Endothelial cell of umbilical vein (primary cell): ENCODE measurements at regions not wholly inside any gene's neighbourhood (a gene's known extent, or its start where the extent isn't known, plus 50 kb on each side); places are given as distances from the start of the nearest gene placed in this dataset.

Source experiments
- BruUV-seq: library from RNA; stranded (reverse); fragments of 400-500 nt; replicated peaks from 2 replicates; lab custom pipeline; 2021; lab: Mats Ljungman, UMichigan
- CTCF ChIA-PET: fragments of 300-600, 350-600 bp; sonication (Branson Sonifier 250); formaldehyde crosslinking; loops from one replicate; lab custom pipeline; 2021; ENCODE audit warnings: antibody characterized with exemption, inconsistent platforms; lab: Charles Lee
- POLR2A ChIA-PET: fragments of 300-600, 350-600 bp; sonication (Branson Sonifier 250); formaldehyde crosslinking; loops from one replicate; lab custom pipeline; 2021; ENCODE audit warnings: antibody characterized with exemption, inconsistent platforms; lab: Charles Lee
- DNase-seq: peaks from one replicate; pipeline ENCODE4 v3.0.0-alpha.2; 2011; ENCODE audit warnings: low read depth, low spot score
- FAIRE-seq: peaks from 2 replicates; lab custom pipeline; 2011; peaks lifted over from hg19 to GRCh38; lab: Jason Lieb, UNC
- H2AFZ ChIP-seq: 2 replicates; pipeline ENCODE4 v1.6.0; 2012; ENCODE audit warnings: low read depth, low read length, control low read depth, inconsistent platforms
- H3K27ac ChIP-seq: 2 replicates; pipeline ENCODE4 v1.5.1; 2011; ENCODE audit warnings: low read depth, mild to moderate bottlenecking, control low read depth, low read length, moderate library complexity; ENCODE audit not compliant: insufficient read depth
- H3K27me3 ChIP-seq, 2 experiments: 2 replicates each; pipeline versions ENCODE4 v1.6.0 to v1.6.1; 2011; ENCODE audit warnings: low read length in 2 of 2, mixed read lengths in 1 of 2; ENCODE audit not compliant: control insufficient read depth in 2 of 2, insufficient read depth in 2 of 2
- H3K36me3 ChIP-seq, 2 experiments: 2 replicates in 1 of 2; 3 replicates in 1 of 2; pipeline ENCODE4 v1.5.1; 2011; ENCODE audit warnings: low read length in 2 of 2, mild to moderate bottlenecking in 1 of 2, moderate library complexity in 1 of 2; ENCODE audit not compliant: control insufficient read depth in 2 of 2, insufficient read depth in 2 of 2; ENCODE audit errors: extremely low read depth in 1 of 2
- H3K4me1 ChIP-seq: 3 replicates; pipeline ENCODE4 v1.5.1; 2011; ENCODE audit warnings: mild to moderate bottlenecking, low read length; ENCODE audit not compliant: control insufficient read depth, insufficient read depth; ENCODE audit errors: extremely low read depth
- H3K4me2 ChIP-seq: 2 replicates; pipeline ENCODE4 v1.6.1; 2011; ENCODE audit warnings: low read length, control low read depth, mixed read lengths; ENCODE audit not compliant: insufficient read depth
- H3K4me3 ChIP-seq, 3 experiments: fragments of 200-600 bp in 1 of 3; sonication (generic), shearing (Covaris generic) in 1 of 3; replicated peaks in 1 of 3; 2 replicates each; pipeline ENCODE4 v1.5.1; 2011 to 2016; ENCODE audit warnings: control low read depth in 3 of 3, low read length in 3 of 3, mild to moderate bottlenecking in 2 of 3, inconsistent platforms in 1 of 3, low read depth in 1 of 3, moderate library complexity in 1 of 3; ENCODE audit not compliant: insufficient read depth in 1 of 3
- H3K79me2 ChIP-seq: 2 replicates; pipeline ENCODE4 v1.6.0; 2012; ENCODE audit warnings: low read length, inconsistent platforms; ENCODE audit not compliant: control insufficient read depth, insufficient read depth
- H3K9ac ChIP-seq: replicated peaks from 2 replicates; pipeline ENCODE3; 2011; ENCODE audit warnings: low read length, control low read depth; ENCODE audit not compliant: insufficient read depth; ENCODE audit errors: extremely low read depth
- H3K9me1 ChIP-seq: replicated peaks from 3 replicates; pipeline ENCODE4 v1.6.0; 2011; ENCODE audit warnings: mild to moderate bottlenecking, low read length; ENCODE audit not compliant: control insufficient read depth, insufficient read depth; ENCODE audit errors: extremely low read depth
- H3K9me3 ChIP-seq: replicated peaks from 2 replicates; pipeline ENCODE4 v1.5.1; 2012; ENCODE audit warnings: low read length, inconsistent platforms; ENCODE audit not compliant: control insufficient read depth, insufficient read depth
- H4K20me1 ChIP-seq: replicated peaks from 2 replicates; pipeline ENCODE3; 2011; ENCODE audit warnings: mild to moderate bottlenecking, low read length; ENCODE audit not compliant: control insufficient read depth, insufficient read depth; ENCODE audit errors: extremely low read depth
- CTCF ChIP-seq, 2 donors: IDR thresholded peaks; 1 replicate in 1 of 2; 2 replicates in 1 of 2; pipeline ENCODE4 v1.5.1; 2011; ENCODE audit warnings: low read length in 2 of 2, mild to moderate bottlenecking in 2 of 2, moderate library complexity in 2 of 2, control low read depth in 1 of 2, inconsistent platforms in 1 of 2, low read depth in 1 of 2; ENCODE audit not compliant: insufficient read depth in 1 of 2; ENCODE audit errors: extremely low read depth in 1 of 2
- EZH2 ChIP-seq: IDR thresholded peaks from 2 replicates; pipeline ENCODE4 v1.6.1; 2012; ENCODE audit warnings: borderline replicate concordance, low read depth, mild to moderate bottlenecking, moderate library complexity, low read length, inconsistent platforms; ENCODE audit not compliant: severe bottlenecking
- FOS ChIP-seq: IDR thresholded peaks from 2 replicates; pipeline ENCODE4 v1.6.1; 2011; ENCODE audit warnings: mild to moderate bottlenecking, low read length, moderate library complexity, borderline replicate concordance; ENCODE audit not compliant: insufficient read depth
- GATA2 ChIP-seq: IDR thresholded peaks from 2 replicates; pipeline ENCODE4 v1.7.0; 2011; ENCODE audit warnings: low read depth, mild to moderate bottlenecking, moderate library complexity, mixed read lengths, low read length; ENCODE audit not compliant: insufficient read length, insufficient read depth
- JUN ChIP-seq: IDR thresholded peaks from 2 replicates; pipeline ENCODE4 v1.6.1; 2011; ENCODE audit warnings: borderline replicate concordance, low read depth; ENCODE audit not compliant: insufficient read length, insufficient read depth
- MYC ChIP-seq: IDR thresholded peaks from one replicate; pipeline ENCODE4 v1.6.1; 2011; ENCODE audit warnings: mild to moderate bottlenecking, low read depth, low read length
- POLR2A ChIP-seq: IDR thresholded peaks from 2 replicates; pipeline ENCODE4 v1.6.1; 2012; ENCODE audit warnings: low read depth, mild to moderate bottlenecking, control low read depth, low read length
- POLR2AphosphoS5 ChIP-seq: IDR thresholded peaks from 2 replicates; pipeline ENCODE4 v1.6.1; 2012; ENCODE audit warnings: low read depth, mild to moderate bottlenecking, control low read depth, low read length, moderate library complexity; ENCODE audit not compliant: insufficient read depth
- dilution Hi-C: fragments of 300-500 bp; cut with MboI; formaldehyde crosslinking; loops from one replicate; pipeline ENCODE4 v1.15.0; 2019; ENCODE audit warnings: low sequenced_read_pairs; ENCODE audit not compliant: extremely low pct_ligation_motif_present
- intact Hi-C: fragments of 100-400 bp; cut with micrococcal nuclease; formaldehyde crosslinking; loops from one replicate; pipeline ENCODE4 v1.10.0; 2022
- TF ChIP-seq, protein P1 (sequence below): IDR thresholded peaks from 2 replicates; pipeline ENCODE4 v1.6.1; 2011; ENCODE audit not compliant: insufficient read depth, insufficient read length

DNA sequence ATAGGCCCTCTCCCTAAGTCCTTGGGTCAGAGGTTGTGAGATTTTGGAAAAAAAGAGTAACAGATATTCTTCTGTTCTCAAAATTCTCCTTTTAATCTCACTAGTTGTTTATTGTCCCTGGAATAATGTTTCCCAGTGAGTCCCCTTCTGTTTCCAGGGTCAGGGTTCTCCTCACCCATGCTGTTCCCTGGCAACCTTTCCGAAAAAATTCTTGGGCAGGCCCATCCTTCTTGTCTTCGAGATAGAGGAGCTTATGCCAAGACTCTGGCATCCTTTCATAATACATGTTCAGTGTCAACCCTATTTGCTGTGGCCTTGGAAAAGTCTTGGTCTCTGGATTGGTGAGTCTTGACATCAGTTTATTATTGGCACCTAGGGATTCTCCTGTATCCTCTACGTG is 212.4 kb upstream of the FAR2 start:
- ChIA-PET CTCF (no interaction called here), POLR2A (no interaction called here)
- H4K20me1 ChIP-seq: no peaks in the 10 kb centered on the region
- intact Hi-C loops (no loop called here), dilution Hi-C loops (no loop called here)
- no peak overlapping the region for H3K27ac ChIP-seq
- H3K27me3 ChIP-seq: no peaks in the 10 kb centered on the region
- no peaks in the 10 kb centered on the region for H3K9me1 ChIP-seq
- no peak overlapping the region for H3K4me2 ChIP-seq
- H3K36me3 ChIP-seq: no peaks in the 10 kb centered on the region
- no TSS peak for BruUV-seq
- H3K4me3 ChIP-seq: no peak overlapping the region
- no peak for FAIRE-seq
- no peak for DNase-seq
- TF ChIP-seq FOS (no peak), GATA2 (no peak), EZH2 (no peak), POLR2AphosphoS5 (no peak), CTCF (IDR thresholded peaks at IDR 0.05; ENCODE audit: extremely low read depth in 1 of 2, insufficient read depth in 1 of 2, low read depth in 1 of 2, low read length in 2 of 2) (no peak), JUN (no peak), MYC (no peak), POLR2A (no peak)
- TF ChIP-seq, protein P1, sequence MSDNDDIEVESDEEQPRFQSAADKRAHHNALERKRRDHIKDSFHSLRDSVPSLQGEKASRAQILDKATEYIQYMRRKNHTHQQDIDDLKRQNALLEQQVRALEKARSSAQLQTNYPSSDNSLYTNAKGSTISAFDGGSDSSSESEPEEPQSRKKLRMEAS: no peak
- H3K4me1 ChIP-seq: peaks cover 58% of the 10 kb centered on the region
- no peak overlapping the region for H3K9ac ChIP-seq
- no peak overlapping the region for H2AFZ ChIP-seq
- H3K9me3 ChIP-seq: no peaks in the 10 kb centered on the region
- H3K79me2 ChIP-seq: no peaks in the 10 kb centered on the region
